ENCODE measurements at regions not wholly inside any gene's neighbourhood (a gene's known extent, or its start where the extent isn't known, plus 50 kb on each side); places are given as distances from the start of the nearest gene placed in this dataset.

DNA sequence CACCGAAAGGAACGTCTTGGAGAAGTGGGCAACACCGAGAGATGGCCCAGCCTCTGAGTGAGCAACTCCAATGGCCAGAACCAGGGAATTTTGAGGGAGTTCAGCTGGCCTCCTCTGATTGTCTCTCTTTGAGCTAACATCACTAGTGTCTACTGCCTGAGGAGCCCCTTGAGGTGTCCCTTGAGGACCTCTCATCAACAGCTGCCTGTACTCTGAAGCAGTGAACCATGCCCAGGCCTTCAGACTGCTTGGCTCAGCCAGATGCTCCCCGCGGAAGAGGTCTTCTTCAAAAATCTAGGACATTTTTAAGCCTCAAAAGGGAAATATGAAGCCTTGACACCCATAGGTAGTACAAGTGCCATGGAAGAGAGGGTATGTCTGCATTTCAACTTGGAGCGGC lies 430.4 kb downstream of the TXNL1 start:
- no peaks in the 10 kb centered on the region for H3K27me3 Mint-ChIP-seq (ENCODE audit: low read depth)
- TF ChIP-seq, protein P1, sequence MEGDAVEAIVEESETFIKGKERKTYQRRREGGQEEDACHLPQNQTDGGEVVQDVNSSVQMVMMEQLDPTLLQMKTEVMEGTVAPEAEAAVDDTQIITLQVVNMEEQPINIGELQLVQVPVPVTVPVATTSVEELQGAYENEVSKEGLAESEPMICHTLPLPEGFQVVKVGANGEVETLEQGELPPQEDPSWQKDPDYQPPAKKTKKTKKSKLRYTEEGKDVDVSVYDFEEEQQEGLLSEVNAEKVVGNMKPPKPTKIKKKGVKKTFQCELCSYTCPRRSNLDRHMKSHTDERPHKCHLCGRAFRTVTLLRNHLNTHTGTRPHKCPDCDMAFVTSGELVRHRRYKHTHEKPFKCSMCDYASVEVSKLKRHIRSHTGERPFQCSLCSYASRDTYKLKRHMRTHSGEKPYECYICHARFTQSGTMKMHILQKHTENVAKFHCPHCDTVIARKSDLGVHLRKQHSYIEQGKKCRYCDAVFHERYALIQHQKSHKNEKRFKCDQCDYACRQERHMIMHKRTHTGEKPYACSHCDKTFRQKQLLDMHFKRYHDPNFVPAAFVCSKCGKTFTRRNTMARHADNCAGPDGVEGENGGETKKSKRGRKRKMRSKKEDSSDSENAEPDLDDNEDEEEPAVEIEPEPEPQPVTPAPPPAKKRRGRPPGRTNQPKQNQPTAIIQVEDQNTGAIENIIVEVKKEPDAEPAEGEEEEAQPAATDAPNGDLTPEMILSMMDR (IDR thresholded peaks at IDR 0.05) = no peak
- peaks cover 6% of the 10 kb centered on the region for H3K9me3 Mint-ChIP-seq (ENCODE audit: low read depth)
- peaks cover 2% of the 10 kb centered on the region for H3K4me1 Mint-ChIP-seq (ENCODE audit: low read depth)
- H3K27ac Mint-ChIP-seq (ENCODE audit: unreplicated experiment) = no peak overlapping the region
- no peaks in the 10 kb centered on the region for H3K36me3 Mint-ChIP-seq (ENCODE audit: low read depth)
- DNase-seq (ENCODE audit: low spot score) = no peak
- H3K4me3 Mint-ChIP-seq (ENCODE audit: unreplicated experiment) = no peak overlapping the region

DNA sequence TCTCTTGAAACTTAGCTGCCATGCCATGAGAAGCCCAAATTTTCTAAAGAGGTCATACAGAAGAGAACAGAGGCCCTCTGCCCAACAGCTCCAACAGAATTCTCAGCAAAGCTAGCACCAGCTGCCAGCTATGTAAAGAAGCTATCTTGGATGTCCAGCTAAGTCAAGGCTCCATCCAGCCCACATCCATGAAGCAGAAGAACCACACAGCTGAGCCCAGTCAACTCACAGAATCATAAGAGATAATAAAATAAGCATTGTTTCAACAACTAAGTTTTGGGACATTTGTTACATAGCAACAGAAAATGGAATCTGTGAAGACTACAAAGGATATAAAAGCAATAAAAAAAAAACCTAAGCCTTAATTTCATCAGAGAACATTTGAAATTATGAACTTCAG lies 434.3 kb downstream of the TXNL1 start:
- H3K4me1 Mint-ChIP-seq (ENCODE audit: low read depth) = peaks cover 30% of the 10 kb centered on the region
- H3K36me3 Mint-ChIP-seq (ENCODE audit: low read depth) = no peaks in the 10 kb centered on the region
- no peak overlapping the region for H3K4me3 Mint-ChIP-seq (ENCODE audit: unreplicated experiment)
- no peak for DNase-seq (ENCODE audit: low spot score)
- TF ChIP-seq, protein P1 (IDR thresholded peaks at IDR 0.05) = no peak
- peaks cover 9% of the 10 kb centered on the region for H3K9me3 Mint-ChIP-seq (ENCODE audit: low read depth)
- no peaks in the 10 kb centered on the region for H3K27me3 Mint-ChIP-seq (ENCODE audit: low read depth)
- no peak overlapping the region for H3K27ac Mint-ChIP-seq (ENCODE audit: unreplicated experiment)

DNA sequence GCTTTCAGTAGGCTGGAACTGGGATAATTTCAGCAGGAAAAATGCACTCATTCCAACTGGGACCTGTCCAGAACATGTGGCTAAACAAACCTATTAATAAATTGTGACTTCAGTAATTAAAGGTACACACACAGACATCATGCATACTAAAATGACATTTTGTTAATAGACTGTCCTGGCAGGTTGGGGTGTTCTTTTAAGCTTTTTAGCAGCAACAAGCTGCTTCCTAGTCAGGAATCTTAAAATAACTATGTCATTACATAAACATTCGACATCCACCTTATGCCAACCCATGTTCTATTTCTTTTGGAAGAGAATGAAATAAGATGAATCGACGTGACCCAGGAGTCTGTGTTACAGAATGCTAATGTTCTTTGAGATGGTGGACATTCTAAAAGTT lies 435.7 kb downstream of the TXNL1 start:
- TF ChIP-seq, protein P1 (IDR thresholded peaks at IDR 0.05) = no peak
- Mint-ChIP-seq H3K36me3 (ENCODE audit: low read depth) (no peaks in the 10 kb centered on the region), H3K9me3 (ENCODE audit: low read depth) (peaks cover 9% of the 10 kb centered on the region), H3K27ac (ENCODE audit: unreplicated experiment) (no peak overlapping the region), H3K4me3 (ENCODE audit: unreplicated experiment) (no peak overlapping the region), H3K27me3 (ENCODE audit: low read depth) (no peaks in the 10 kb centered on the region), H3K4me1 (ENCODE audit: low read depth) (peaks cover 34% of the 10 kb centered on the region)
- no peak for DNase-seq (ENCODE audit: low spot score)

DNA sequence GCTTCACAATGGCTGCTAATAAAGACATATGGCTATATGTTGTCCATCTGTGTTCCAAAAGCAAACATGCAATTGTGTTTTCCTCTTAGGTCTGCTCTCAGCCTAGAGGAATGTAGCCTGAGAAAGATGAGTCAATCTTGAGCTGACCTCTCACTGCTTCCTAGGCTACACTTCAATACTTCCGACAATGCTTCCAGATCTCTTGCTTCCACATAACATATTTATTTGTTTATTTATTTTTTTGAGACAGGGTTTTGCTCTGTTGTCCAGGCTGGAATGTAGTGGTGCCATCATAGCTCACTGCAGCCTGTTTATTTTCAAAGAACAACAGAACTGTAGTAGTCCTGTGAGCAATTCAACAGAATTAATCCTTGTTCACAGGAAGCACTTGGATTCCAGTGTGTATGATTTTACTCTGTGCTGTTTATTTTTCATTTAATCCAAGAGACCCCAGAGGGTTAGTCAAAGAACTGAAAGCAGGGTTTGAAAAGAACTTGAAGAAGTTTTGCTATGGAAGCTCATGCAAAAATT lies 437.9 kb downstream of the TXNL1 start:
- TF ChIP-seq, protein P1 (IDR thresholded peaks at IDR 0.05) = no peak
- H3K9me3 Mint-ChIP-seq (ENCODE audit: low read depth) = peaks cover 12% of the 10 kb centered on the region
- peak overlapping the region; percentile 70 for H3K27ac Mint-ChIP-seq (ENCODE audit: unreplicated experiment)
- no peak overlapping the region for H3K4me3 Mint-ChIP-seq (ENCODE audit: unreplicated experiment)
- peaks cover 47% of the 10 kb centered on the region for H3K4me1 Mint-ChIP-seq (ENCODE audit: low read depth)
- no peaks in the 10 kb centered on the region for H3K27me3 Mint-ChIP-seq (ENCODE audit: low read depth)
- DNase-seq (ENCODE audit: low spot score) = no peak
- H3K36me3 Mint-ChIP-seq (ENCODE audit: low read depth) = no peaks in the 10 kb centered on the region

DNA sequence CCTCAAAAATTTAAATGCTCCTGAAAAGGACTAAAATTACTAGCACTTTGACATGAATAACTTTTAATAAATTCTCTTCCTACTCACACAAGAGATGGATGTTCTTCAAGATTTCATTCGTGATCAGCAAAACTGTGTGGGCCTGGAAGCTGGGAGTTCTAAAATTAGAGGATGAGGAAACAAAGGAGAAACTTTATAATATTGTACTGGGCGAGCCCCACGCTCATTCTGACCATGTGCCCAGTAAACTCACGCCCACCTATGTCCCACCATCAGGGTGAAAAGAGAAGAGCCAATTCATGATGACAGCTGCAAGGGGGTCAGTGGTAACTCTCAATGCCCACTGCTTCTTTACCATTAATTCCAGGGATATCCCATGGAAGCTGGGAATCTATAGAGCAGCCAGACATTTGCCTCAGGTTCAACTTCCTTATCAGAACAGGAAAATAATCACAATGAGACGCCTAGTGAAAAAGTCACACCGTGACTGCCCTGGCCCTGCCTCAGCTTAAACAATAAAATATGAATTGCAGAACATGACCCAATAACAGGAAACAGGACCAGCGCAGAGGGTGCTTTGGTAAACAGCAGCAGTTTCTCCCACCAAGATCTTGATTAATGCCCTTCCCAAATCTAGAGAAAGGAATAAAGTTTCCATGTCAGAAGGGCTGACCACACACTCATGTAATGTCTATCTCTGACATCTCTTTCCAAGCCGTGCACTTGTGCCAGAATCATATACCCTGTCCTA lies 438.6 kb downstream of the TXNL1 start:
- TF ChIP-seq, protein P1 (IDR thresholded peaks at IDR 0.05) = no peak
- H3K4me3 Mint-ChIP-seq (ENCODE audit: unreplicated experiment) = no peak overlapping the region
- H3K9me3 Mint-ChIP-seq (ENCODE audit: low read depth) = peaks cover 12% of the 10 kb centered on the region
- H3K27me3 Mint-ChIP-seq (ENCODE audit: low read depth) = no peaks in the 10 kb centered on the region
- peaks cover 47% of the 10 kb centered on the region for H3K4me1 Mint-ChIP-seq (ENCODE audit: low read depth)
- DNase-seq (ENCODE audit: low spot score) = no peak
- no peak overlapping the region for H3K27ac Mint-ChIP-seq (ENCODE audit: unreplicated experiment)
- H3K36me3 Mint-ChIP-seq (ENCODE audit: low read depth) = no peaks in the 10 kb centered on the region
